Lung (tissue), 11 donors: ENCODE measurements at regions not wholly inside any gene's neighbourhood (a gene's known extent, or its start where the extent isn't known, plus 50 kb on each side); places are given as distances from the start of the nearest gene placed in this dataset.

Experiments
- ATAC-seq: fragments of 200-7000 bp; cut with Tn5 transposase; one replicate; pipeline ENCODE4 v1.9.1; 2020; ENCODE audit warnings: moderate number of reproducible peaks; ENCODE audit not compliant: insufficient read depth, low FRiP score
- DNase-seq, 3 donors: peaks; one replicate each; pipeline ENCODE4 v3.0.0-alpha.2; 2013 to 2017
- H3K27ac ChIP-seq, 2 donors: one replicate each; pipeline ENCODE4 v1.5.1; 2013; ENCODE audit warnings: mild to moderate bottlenecking in 2 of 2, moderate library complexity in 2 of 2, control low read depth in 1 of 2, inconsistent platforms in 1 of 2, low read depth in 1 of 2, low read length in 1 of 2
- H3K27me3 ChIP-seq, 3 donors: one replicate each; pipeline ENCODE4 v1.5.1; 2013; ENCODE audit warnings: low read length in 2 of 3; ENCODE audit not compliant: control insufficient read depth in 3 of 3, insufficient read depth in 3 of 3
- H3K36me3 ChIP-seq, 4 donors: one replicate each; pipeline ENCODE4 v1.5.1; 2013; ENCODE audit warnings: low read length in 4 of 4, mild to moderate bottlenecking in 1 of 4, moderate library complexity in 1 of 4; ENCODE audit not compliant: control insufficient read depth in 4 of 4, insufficient read depth in 4 of 4
- H3K4me1 ChIP-seq, 5 donors: one replicate each; pipeline ENCODE4 v1.5.1; 2013; ENCODE audit warnings: low read length in 5 of 5, mild to moderate bottlenecking in 2 of 5, moderate library complexity in 1 of 5; ENCODE audit not compliant: control insufficient read depth in 5 of 5, insufficient read depth in 5 of 5
- H3K4me3 ChIP-seq: one replicate; pipeline ENCODE4 v1.5.1; 2013; ENCODE audit warnings: mild to moderate bottlenecking, control low read depth, moderate library complexity
- H3K9ac ChIP-seq, 2 donors: one replicate each; pipeline ENCODE4 v1.5.1; 2013; ENCODE audit warnings: low read length in 2 of 2, control low read depth in 1 of 2; ENCODE audit not compliant: insufficient read depth in 1 of 2
- H3K9me3 ChIP-seq, 4 donors: one replicate each; pipeline ENCODE4 v1.5.1; 2013; ENCODE audit warnings: low read length in 3 of 4, mild to moderate bottlenecking in 1 of 4, moderate library complexity in 1 of 4; ENCODE audit not compliant: control insufficient read depth in 4 of 4, insufficient read depth in 3 of 4
- CTCF ChIP-seq: IDR thresholded peaks from 2 replicates; pipeline ENCODE4 v1.5.1; 2012; ENCODE audit warnings: mild to moderate bottlenecking; ENCODE audit errors: control extremely low read depth, extremely low read depth
- WGBS, 2 donors: extraction: QIAGEN DNeasy Blood & Tissue Kit; methylation state at CpG; one replicate each; pipeline ENCODE4 v1.1.7; 2013; 5-methylcytosine and 5-hydroxymethylcytosine counted together
- donor health status: control.
- donor health status: control.
- donor health status: Bipolar disorder and iron deficiency.
- donor health status: healthy.
- donor health status: DM: yes; HTN: yes; CAD: no.

- DNase-seq (no peak), ATAC-seq (no peak)
- Histone ChIP-seq H3K27me3 (peaks cover 0 to 6% (median 0%) of the 10 kb centered on the region in 3 donors), H3K36me3 (no peaks in the 10 kb centered on the region), H3K4me1 (no peaks in the 10 kb centered on the region), H3K9me3 (no peaks in the 10 kb centered on the region), H3K4me3 (no peak overlapping the region), H3K9ac (no peak overlapping the region), H3K27ac (no peak overlapping the region)
- WGBS, 2 donors, result 77 to 94% methylated on average over 2 of the region's 2 CpGs
- no peak for TF ChIP-seq CTCF
Observed at GRCh38 chr5:88404405-88404804, 135.8 kb upstream of the TMEM161B start.

GRCh38 chr5:88401686-88402085, 133.0 kb upstream of the TMEM161B start:
- no peaks in the 10 kb centered on the region for H3K9me3 ChIP-seq
- H3K9ac ChIP-seq, result no peak overlapping the region
- ATAC-seq (no peak), DNase-seq (no peak)
- WGBS, 2 donors, result 55 to 77% methylated on average over 4 of the region's 4 CpGs
- no peaks in the 10 kb centered on the region for H3K36me3 ChIP-seq
- H3K27me3 ChIP-seq, result peaks cover 0 to 13% (median 0%) of the 10 kb centered on the region in 3 donors
- no peak overlapping the region for H3K4me3 ChIP-seq
- H3K27ac ChIP-seq, result no peak overlapping the region
- peaks cover 0 to 10% (median under 1%) of the 10 kb centered on the region in 5 donors for H3K4me1 ChIP-seq
- TF ChIP-seq CTCF, result no peak

GRCh38 chr5:88401228-88401627, 132.6 kb upstream of the TMEM161B start:
- no peak for DNase-seq
- no peaks in the 10 kb centered on the region for H3K36me3 ChIP-seq
- H3K9ac ChIP-seq, result no peak overlapping the region
- peaks cover 0 to 10% (median 2%) of the 10 kb centered on the region in 5 donors for H3K4me1 ChIP-seq
- H3K4me3 ChIP-seq, result no peak overlapping the region
- no peaks in the 10 kb centered on the region for H3K9me3 ChIP-seq
- peaks cover 0 to 17% (median 0%) of the 10 kb centered on the region in 3 donors for H3K27me3 ChIP-seq
- H3K27ac ChIP-seq, result no peak overlapping the region
- no peak for TF ChIP-seq CTCF
- ATAC-seq, result no peak

GRCh38 chr5:88399561-88399960, 130.9 kb upstream of the TMEM161B start:
- WGBS, 2 donors, result 68 to 74% methylated on average over 2 of the region's 2 CpGs
- peaks cover 0 to 10% (median 2%) of the 10 kb centered on the region in 5 donors for H3K4me1 ChIP-seq
- DNase-seq, result no peak
- H3K36me3 ChIP-seq, result no peaks in the 10 kb centered on the region
- no peak overlapping the region for H3K4me3 ChIP-seq
- H3K27ac ChIP-seq, result no peak overlapping the region
- no peaks in the 10 kb centered on the region for H3K9me3 ChIP-seq
- no peak for TF ChIP-seq CTCF
- ATAC-seq, result no peak
- peaks cover 0 to 29% (median 0%) of the 10 kb centered on the region in 3 donors for H3K27me3 ChIP-seq
- no peak overlapping the region for H3K9ac ChIP-seq
